GM12878 (cell line): ENCODE measurements at regions not wholly inside any gene's neighbourhood (a gene's known extent, or its start where the extent isn't known, plus 50 kb on each side); places are given as distances from the start of the nearest gene placed in this dataset.

Experiments
- ATAC-seq: fragments of 200-7000 bp; cut with Tn5 transposase; 3 replicates; pipeline ENCODE4 v1.9.1; 2020; ENCODE audit warnings: mild to moderate bottlenecking, moderate library complexity
- BruUV-seq: library from RNA; stranded (reverse); fragments of 400-500 nt; replicated peaks from 2 replicates; lab custom pipeline; 2021; lab: Mats Ljungman, UMichigan
- CTCF ChIA-PET: fragments of 300-600 bp; sonication (Branson Sonifier 250); formaldehyde crosslinking; extraction: SDS; loops from one replicate; lab custom pipeline; 2021; ENCODE audit warnings: inconsistent platforms; lab: Yijun Ruan, JAX
- POLR2A ChIA-PET: fragments of 350-600 bp; formaldehyde crosslinking; extraction: SDS; loops from one replicate; lab custom pipeline; 2021; ENCODE audit warnings: inconsistent platforms; lab: Charles Lee
- RAD21 ChIA-PET: fragments of 300-600 bp; sonication (Branson Sonifier 250); formaldehyde crosslinking; loops from one replicate; lab custom pipeline; 2023; ENCODE audit warnings: antibody characterized with exemption; ENCODE audit not compliant: unreplicated experiment; lab: Charles Lee
- SMC1A ChIA-PET: fragments of 300-600 bp; sonication (Branson Sonifier 250); formaldehyde crosslinking; loops from one replicate; lab custom pipeline; 2023; ENCODE audit not compliant: unreplicated experiment, uncharacterized antibody; lab: Charles Lee
- DNase-seq: peaks from one replicate; pipeline ENCODE4 v3.0.0-alpha.2; 2011; ENCODE audit warnings: low read depth, low spot score
- FAIRE-seq: peaks from 3 replicates; lab custom pipeline; 2011; peaks lifted over from hg19 to GRCh38; lab: Jason Lieb, UNC
- H2AFZ ChIP-seq: 2 replicates; pipeline ENCODE4 v1.6.0; 2011; ENCODE audit warnings: low read depth, low read length, control low read depth; ENCODE audit not compliant: control insufficient read depth
- H3K27ac ChIP-seq: 2 replicates; pipeline ENCODE4 v1.5.1; 2011; ENCODE audit warnings: control low read depth; ENCODE audit not compliant: control insufficient read depth, insufficient read depth
- H3K27me3 ChIP-seq, 2 experiments: replicated peaks in 1 of 2; 2 replicates each; pipeline versions ENCODE4 v1.6.0 to v1.6.1; 2011; ENCODE audit warnings: low read length in 1 of 2; ENCODE audit not compliant: control insufficient read depth in 2 of 2, insufficient read depth in 2 of 2
- H3K36me3 ChIP-seq, 2 experiments: 2 replicates each; pipeline ENCODE4 v1.5.1; 2011; ENCODE audit warnings: low read length in 1 of 2; ENCODE audit not compliant: control insufficient read depth in 2 of 2, insufficient read depth in 2 of 2
- H3K4me1 ChIP-seq: 2 replicates; pipeline ENCODE4 v1.6.1; 2011; ENCODE audit warnings: mild to moderate bottlenecking, low read length, moderate library complexity, mixed read lengths; ENCODE audit not compliant: control insufficient read depth, insufficient read depth
- H3K4me2 ChIP-seq: 2 replicates; pipeline ENCODE4 v1.6.0; 2011; ENCODE audit warnings: control low read depth; ENCODE audit not compliant: control insufficient read depth, insufficient read depth
- H3K4me3 ChIP-seq: fragments of 200-600 bp; sonication (generic); 2 replicates; pipeline ENCODE4 v1.5.1; 2016
- H3K79me2 ChIP-seq: 2 replicates; pipeline ENCODE4 v1.6.0; 2011; ENCODE audit warnings: low read length; ENCODE audit not compliant: control insufficient read depth, insufficient read depth
- H3K9ac ChIP-seq: 2 replicates; pipeline ENCODE4 v1.8.0; 2011; ENCODE audit warnings: low read length, control low read depth, mixed read lengths; ENCODE audit not compliant: control insufficient read depth, insufficient read depth
- H3K9me3 ChIP-seq: replicated peaks from 3 replicates; pipeline ENCODE4 v1.5.1; 2011; ENCODE audit warnings: mild to moderate bottlenecking, low read length; ENCODE audit not compliant: control insufficient read depth, insufficient read depth
- H4K20me1 ChIP-seq: 2 replicates; pipeline ENCODE4 v1.6.0; 2011; ENCODE audit not compliant: control insufficient read depth, insufficient read depth
- ATF7 ChIP-seq: fragments of 450-650 bp; IDR thresholded peaks from 2 replicates; pipeline ENCODE4 v1.6.1; 2016; ENCODE audit warnings: low read depth, mild to moderate bottlenecking
- BRCA1 ChIP-seq: IDR thresholded peaks from 2 replicates; pipeline ENCODE4 v1.6.1; 2011; ENCODE audit warnings: low read depth, low read length, improper control_type of control experiment
- CHD1 ChIP-seq: IDR thresholded peaks from 2 replicates; pipeline ENCODE4 v1.6.1; 2012; ENCODE audit warnings: low read depth, low read length, improper control_type of control experiment
- IRF3 ChIP-seq: fragments of 450-650 bp; IDR thresholded peaks from 2 replicates; pipeline ENCODE4 v1.6.1; 2014; ENCODE audit warnings: mild to moderate bottlenecking
- JUNB ChIP-seq: IDR thresholded peaks from 2 replicates; pipeline ENCODE4 v1.6.1; 2016; ENCODE audit warnings: antibody characterized with exemption, mild to moderate bottlenecking
- MAX ChIP-seq: IDR thresholded peaks from 2 replicates; pipeline ENCODE4 v1.6.1; 2012; ENCODE audit warnings: low read depth, low read length, improper control_type of control experiment
- MTA3 ChIP-seq: IDR thresholded peaks from 2 replicates; pipeline ENCODE4 v1.6.1; 2012; ENCODE audit warnings: low read length, inconsistent platforms, borderline replicate concordance
- MYB ChIP-seq: fragments of 150-350 bp; IDR thresholded peaks from 2 replicates; pipeline ENCODE4 v1.6.1; 2014; ENCODE audit warnings: mild to moderate bottlenecking, low read depth, low read length, borderline replicate concordance
- NFYB ChIP-seq: IDR thresholded peaks from 2 replicates; pipeline ENCODE4 v1.6.1; 2011; ENCODE audit warnings: low read depth, mild to moderate bottlenecking, low read length, improper control_type of control experiment, moderate library complexity; ENCODE audit not compliant: insufficient read depth
- PML ChIP-seq: IDR thresholded peaks from 2 replicates; pipeline ENCODE4 v1.6.1; 2012; ENCODE audit warnings: low read length, inconsistent platforms
- RAD51 ChIP-seq: fragments of 450-650 bp; IDR thresholded peaks from 2 replicates; pipeline ENCODE4 v1.6.1; 2016; ENCODE audit warnings: moderate library complexity, mild to moderate bottlenecking, inconsistent platforms
- TCF3 ChIP-seq: IDR thresholded peaks from 2 replicates; pipeline ENCODE4 v1.6.1; 2012; ENCODE audit warnings: low read depth, mild to moderate bottlenecking, low read length, borderline replicate concordance; ENCODE audit not compliant: insufficient read depth
- ZBED1 ChIP-seq: IDR thresholded peaks from 2 replicates; pipeline ENCODE4 v1.6.1; 2016; ENCODE audit warnings: borderline replicate concordance
- ZBTB4 ChIP-seq: fragments of 450-650 bp; formaldehyde crosslinking; IDR thresholded peaks from 2 replicates; pipeline ENCODE4 v1.4.0; 2022; ENCODE audit warnings: mild to moderate bottlenecking, moderate library complexity
- ZNF384 ChIP-seq: IDR thresholded peaks from 2 replicates; pipeline ENCODE4 v1.6.1; 2012; ENCODE audit warnings: low read depth, mild to moderate bottlenecking, low read length, improper control_type of control experiment, borderline replicate concordance
- in situ Hi-C: fragments of 300-500 bp; cut with MboI; formaldehyde crosslinking; loops from 9 replicates; pipeline ENCODE4 v1.14.3; 2018; ENCODE audit warnings: mixed read lengths
- intact Hi-C: fragments of 100-400 bp; cut with micrococcal nuclease; formaldehyde crosslinking; loops from one replicate; pipeline ENCODE4 v1.14.2; 2022; ENCODE audit not compliant: unreplicated experiment

DNA sequence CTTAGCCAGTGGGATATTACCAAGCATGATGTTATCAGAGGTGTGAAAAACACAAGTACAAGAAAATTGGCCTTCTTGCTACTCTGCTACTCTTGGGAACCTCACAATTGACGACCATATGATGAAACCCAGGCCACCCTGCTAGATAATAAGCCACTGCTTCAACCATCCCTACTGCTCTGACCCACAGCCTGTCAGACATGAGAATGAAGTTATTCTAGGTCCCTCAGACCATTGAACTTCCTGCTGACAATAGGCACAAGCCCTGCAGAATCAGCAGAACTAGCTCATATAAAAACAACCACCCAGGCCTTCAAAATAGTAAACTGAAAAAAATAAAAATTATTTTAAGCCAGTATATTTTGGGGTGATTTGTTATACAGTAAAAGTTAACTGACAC lies 559.9 kb downstream of the KCTD12 start (continued):
- no peak for TF ChIP-seq JUNB
- no peak for TF ChIP-seq ZNF384

DNA sequence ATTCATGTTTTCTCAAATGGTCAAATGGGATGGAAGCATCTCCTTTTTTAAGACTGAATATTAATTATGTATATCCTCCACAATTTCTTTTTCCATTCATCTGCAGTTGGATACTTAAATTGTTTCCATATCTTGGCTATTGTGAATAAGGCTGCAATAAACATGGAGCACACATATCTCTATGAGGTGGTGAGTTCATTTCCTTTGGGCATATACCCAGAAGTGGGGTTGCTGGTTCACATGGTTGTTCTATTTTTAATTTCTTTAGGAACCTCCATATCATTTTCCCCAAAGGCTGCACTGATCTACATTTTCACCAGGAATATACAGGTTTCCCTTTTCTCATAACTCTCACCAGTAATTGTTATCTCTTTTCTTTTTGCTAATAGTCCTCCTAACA lies 566.3 kb downstream of the KCTD12 start:
- CTCF ChIA-PET, result no interaction called here
- RAD21 ChIA-PET, result no interaction called here
- H3K4me1 ChIP-seq, result no peaks in the 10 kb centered on the region
- no peak for TF ChIP-seq RAD51
- TF ChIP-seq, all 136 proteins: peak for 0
- Histone ChIP-seq H3K4me2 (no peak overlapping the region), H3K79me2 (no peaks in the 10 kb centered on the region), H3K36me3 (no peaks in the 10 kb centered on the region), H3K9me3 (no peaks in the 10 kb centered on the region), H3K9ac (no peak overlapping the region), H3K4me3 (no peak overlapping the region), H4K20me1 (no peaks in the 10 kb centered on the region), H3K27me3 (no peaks in the 10 kb centered on the region), H3K27ac (no peak overlapping the region), H2AFZ (no peak overlapping the region)
- in situ Hi-C loops (no loop called here), intact Hi-C loops (no loop called here)
- ATAC-seq (no peak), DNase-seq (no peak), FAIRE-seq (no peak)
- POLR2A ChIA-PET, result no interaction called here
- SMC1A ChIA-PET, result no interaction called here
- BruUV-seq, result no TSS peak

DNA sequence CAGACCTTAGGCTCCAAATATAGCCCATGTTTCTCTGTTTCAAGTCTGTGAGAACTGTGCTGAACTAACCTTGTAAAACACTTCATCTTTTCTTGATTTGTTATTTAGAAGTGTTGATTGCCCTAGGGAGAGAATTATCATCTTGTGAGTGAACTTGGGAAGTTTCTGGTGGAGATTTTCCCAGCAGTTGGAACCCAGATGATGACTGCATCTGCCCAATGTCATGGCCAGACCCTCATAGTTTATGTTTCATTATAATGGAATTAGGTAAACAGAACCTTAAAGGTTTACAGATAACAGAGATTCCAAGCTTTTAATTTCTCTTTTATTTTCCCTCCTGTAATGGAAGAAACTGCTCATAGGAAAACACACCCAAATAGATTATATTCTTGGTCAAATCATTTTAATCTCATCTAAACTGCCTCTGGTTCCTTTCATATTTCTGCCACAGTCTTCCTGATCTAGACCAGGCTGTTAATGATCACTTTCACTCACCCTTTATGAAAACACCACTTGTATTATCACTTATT lies 569.1 kb downstream of the KCTD12 start:
- in situ Hi-C loops, result no loop called here
- SMC1A ChIA-PET, result no interaction called here
- TF ChIP-seq TCF3, result no peak
- no peak for TF ChIP-seq MAX
- TF ChIP-seq NFYB, result no peak
- no peak for TF ChIP-seq CHD1
- no peak for TF ChIP-seq IRF3
- TF ChIP-seq MTA3, result no peak
- TF ChIP-seq BRCA1, result no peak
- no peak for TF ChIP-seq ZBED1
- no peak for TF ChIP-seq MYB
- no peak for TF ChIP-seq ZBTB4
- TF ChIP-seq ATF7, result no peak
- TF ChIP-seq PML, result no peak

More for the DNA sequence above, 569.1 kb downstream of the KCTD12 start:
- Histone ChIP-seq H3K4me2 (no peak overlapping the region), H4K20me1 (no peaks in the 10 kb centered on the region), H3K36me3 (no peaks in the 10 kb centered on the region), H3K27me3 (no peaks in the 10 kb centered on the region), H3K9me3 (no peaks in the 10 kb centered on the region), H3K4me3 (no peak overlapping the region), H3K79me2 (no peaks in the 10 kb centered on the region), H3K9ac (no peak overlapping the region), H2AFZ (no peak overlapping the region), H3K4me1 (no peaks in the 10 kb centered on the region), H3K27ac (no peak overlapping the region)
- CTCF ChIA-PET, result no interaction called here
- POLR2A ChIA-PET, result no interaction called here
- FAIRE-seq (no peak), ATAC-seq (no peak), DNase-seq (no peak)
- intact Hi-C loops, result no loop called here
- BruUV-seq, result no TSS peak
- RAD21 ChIA-PET, result no interaction called here
